KBM-7 (cell line): ENCODE measurements at regions not wholly inside any gene's neighbourhood (a gene's known extent, or its start where the extent isn't known, plus 50 kb on each side); places are given as distances from the start of the nearest gene placed in this dataset.
A peak's percentile ranks its signal among the peaks of the same experiment; 100 is the strongest.
"Not testable (repeated sequence)": the region's sequence is repeated elsewhere in the genome, so short reads cannot be mapped to it uniquely, and the experiment has no call there.

ENCODE experiments used
- DNase-seq: peaks from one replicate; pipeline ENCODE4 v3.0.0-alpha.2; 2015
- in situ Hi-C: fragments of 300-500 bp; cut with MboI; formaldehyde crosslinking; loops from 2 replicates; pipeline ENCODE4 v1.14.3; 2020; ENCODE audit warnings: low sequenced_read_pairs, low pct_unique_long_range_greater_than_20kb, mixed read lengths

- DNase-seq: no peak
- in situ Hi-C loops: no loop called here
Observed at GRCh38 chr7:34530259-34530658, 127.8 kb upstream of the NPSR1 start.

- DNase-seq: no peak
- in situ Hi-C loops: no loop called here
Observed at GRCh38 chr7:34539003-34539402, 119.0 kb upstream of the NPSR1 start.

GRCh38 chr7:34544621-34545020, 113.4 kb upstream of the NPSR1 start:
- DNase-seq: no peak

GRCh38 chr7:34550996-34551395, 107.0 kb upstream of the NPSR1 start:
- no peak for DNase-seq
- in situ Hi-C loops: no loop called here

More at GRCh38 chr7:34544621-34545020, 113.4 kb upstream of the NPSR1 start:
- in situ Hi-C loops: no loop called here

- DNase-seq: no peak
Observed at GRCh38 chr7:34552502-34552901, 105.5 kb upstream of the NPSR1 start.

GRCh38 chr7:34558022-34558421, 100.0 kb upstream of the NPSR1 start:
- in situ Hi-C loops: no loop called here
- DNase-seq: no peak

More at GRCh38 chr7:34552502-34552901, 105.5 kb upstream of the NPSR1 start:
- in situ Hi-C loops: no loop called here

GRCh38 chr7:34564091-34564490, 93.9 kb upstream of the NPSR1 start:
- in situ Hi-C loops: no loop called here

GRCh38 chr7:34567906-34568305, 90.1 kb upstream of the NPSR1 start:
- in situ Hi-C loops: no loop called here
- peak; percentile 10 for DNase-seq

More at GRCh38 chr7:34564091-34564490, 93.9 kb upstream of the NPSR1 start:
- no peak for DNase-seq

GRCh38 chr7:34569975-34570699, 87.9 kb upstream of the NPSR1 start:
- in situ Hi-C loops: no loop called here
- no peak for DNase-seq

GRCh38 chr7:34575006-34575405, 83.0 kb upstream of the NPSR1 start:
- DNase-seq: no peak

GRCh38 chr7:34577934-34578333, 80.1 kb upstream of the NPSR1 start:
- DNase-seq, in situ Hi-C loops: not testable (repeated sequence)

More at GRCh38 chr7:34575006-34575405, 83.0 kb upstream of the NPSR1 start:
- in situ Hi-C loops: no loop called here

- in situ Hi-C loops, DNase-seq: not testable (repeated sequence)
Observed at GRCh38 chr7:34581698-34582097, 76.3 kb upstream of the NPSR1 start.

GRCh38 chr7:34584526-34584925, 73.5 kb upstream of the NPSR1 start:
- DNase-seq: no peak
- in situ Hi-C loops: no loop called here

- peak; percentile 7 for DNase-seq
Observed at GRCh38 chr7:34596887-34597286, 61.1 kb upstream of the NPSR1 start.

GRCh38 chr7:34603711-34604444, 54.1 kb upstream of the NPSR1 start:
- no peak for DNase-seq
- in situ Hi-C loops: no loop called here

More at GRCh38 chr7:34596887-34597286, 61.1 kb upstream of the NPSR1 start:
- in situ Hi-C loops: no loop called here
